MM.1S (cell line): ENCODE measurements at regions not wholly inside any gene's neighbourhood (a gene's known extent, or its start where the extent isn't known, plus 50 kb on each side); places are given as distances from the start of the nearest gene placed in this dataset.
"Not testable (repeated sequence)": the region's sequence is repeated elsewhere in the genome, so short reads cannot be mapped to it uniquely, and the experiment has no call there.

ENCODE experiments used
- EZH2 ChIP-seq: fragments of 300-600 bp; sonication (generic); optimal IDR thresholded peaks from 2 replicates; pipeline ENCODE3; 2017; ENCODE audit warnings: low read depth, mild to moderate bottlenecking, antibody characterized with exemption, low read length, mixed read lengths
- TF ChIP-seq, protein P1 (sequence below): fragments of 300-600 bp; sonication (generic); IDR thresholded peaks from 2 replicates; pipeline ENCODE4 v1.5.1; 2016; ENCODE audit warnings: antibody characterized with exemption, low read length, mixed read lengths

DNA sequence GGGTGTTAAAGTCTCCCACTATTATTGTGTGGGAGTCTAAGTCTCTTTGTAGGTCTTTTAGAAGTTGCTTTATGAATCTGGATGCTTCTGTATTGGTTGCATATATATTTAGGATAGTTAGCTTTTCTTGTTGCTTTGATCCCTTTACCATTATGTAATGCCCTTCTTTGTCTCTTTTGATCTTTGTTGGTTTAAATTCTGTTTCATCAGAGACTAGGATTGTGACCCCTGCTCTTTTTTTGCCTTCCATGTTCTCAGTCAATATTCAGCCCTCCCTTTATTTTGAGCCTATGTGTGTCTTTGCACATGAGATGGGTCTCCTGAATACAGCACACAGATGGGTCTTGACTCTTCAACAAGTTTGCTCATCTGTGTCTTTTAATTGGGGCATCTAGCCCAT is 126.0 kb downstream of the PCSK1 start:
- TF ChIP-seq, protein P1, sequence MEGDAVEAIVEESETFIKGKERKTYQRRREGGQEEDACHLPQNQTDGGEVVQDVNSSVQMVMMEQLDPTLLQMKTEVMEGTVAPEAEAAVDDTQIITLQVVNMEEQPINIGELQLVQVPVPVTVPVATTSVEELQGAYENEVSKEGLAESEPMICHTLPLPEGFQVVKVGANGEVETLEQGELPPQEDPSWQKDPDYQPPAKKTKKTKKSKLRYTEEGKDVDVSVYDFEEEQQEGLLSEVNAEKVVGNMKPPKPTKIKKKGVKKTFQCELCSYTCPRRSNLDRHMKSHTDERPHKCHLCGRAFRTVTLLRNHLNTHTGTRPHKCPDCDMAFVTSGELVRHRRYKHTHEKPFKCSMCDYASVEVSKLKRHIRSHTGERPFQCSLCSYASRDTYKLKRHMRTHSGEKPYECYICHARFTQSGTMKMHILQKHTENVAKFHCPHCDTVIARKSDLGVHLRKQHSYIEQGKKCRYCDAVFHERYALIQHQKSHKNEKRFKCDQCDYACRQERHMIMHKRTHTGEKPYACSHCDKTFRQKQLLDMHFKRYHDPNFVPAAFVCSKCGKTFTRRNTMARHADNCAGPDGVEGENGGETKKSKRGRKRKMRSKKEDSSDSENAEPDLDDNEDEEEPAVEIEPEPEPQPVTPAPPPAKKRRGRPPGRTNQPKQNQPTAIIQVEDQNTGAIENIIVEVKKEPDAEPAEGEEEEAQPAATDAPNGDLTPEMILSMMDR: not testable (repeated sequence)
- not testable (repeated sequence) for TF ChIP-seq EZH2
